ENCODE measurements at regions not wholly inside any gene's neighbourhood (a gene's known extent, or its start where the extent isn't known, plus 50 kb on each side); places are given as distances from the start of the nearest gene placed in this dataset.

- Histone ChIP-seq H3K9ac (ENCODE audit: low read length) (no peak overlapping the region), H3K4me3 (ENCODE audit: insufficient read depth, low read depth, low read length) (no peak overlapping the region), H3K79me2 (ENCODE audit: insufficient read depth, low read length) (no peaks in the 10 kb centered on the region), H3K4me2 (ENCODE audit: low read length) (no peak overlapping the region), H4K20me1 (ENCODE audit: insufficient read depth, low read length) (no peaks in the 10 kb centered on the region), H3K4me1 (ENCODE audit: insufficient read depth, low read length) (no peaks in the 10 kb centered on the region), H3K9me3 (ENCODE audit: insufficient read depth, low read depth, low read length) (no peaks in the 10 kb centered on the region), H2AFZ (ENCODE audit: low read depth, low read length) (no peak overlapping the region), H3K27ac (ENCODE audit: low read depth, low read length) (no peak overlapping the region), H3K36me3 (ENCODE audit: insufficient read depth, low read length) (no peaks in the 10 kb centered on the region), H3K27me3 (ENCODE audit: insufficient read depth, low read length) (no peaks in the 10 kb centered on the region)
- H3K36me3 Mint-ChIP-seq (ENCODE audit: low read depth, unreplicated experiment), result peaks cover 1% of the 10 kb centered on the region
- H3K27me3 Mint-ChIP-seq (ENCODE audit: low read depth, unreplicated experiment), result no peaks in the 10 kb centered on the region
- H3K9me3 Mint-ChIP-seq (ENCODE audit: unreplicated experiment), result no peaks in the 10 kb centered on the region
- DNase-seq (ENCODE audit: low read depth) (no peak), FAIRE-seq (no peak)
- H3K27ac Mint-ChIP-seq (ENCODE audit: unreplicated experiment), result no peak overlapping the region
- TF ChIP-seq EZH2 (IDR thresholded peaks at IDR 0.05; ENCODE audit: insufficient read depth, low read length) (no peak), CTCF (IDR thresholded peaks at IDR 0.05; ENCODE audit: insufficient read depth, low read depth, low read length) (no peak)
- H3K4me3 Mint-ChIP-seq (ENCODE audit: unreplicated experiment), result no peak overlapping the region
- no peaks in the 10 kb centered on the region for H3K4me1 Mint-ChIP-seq (ENCODE audit: low read depth, unreplicated experiment)
Measured at GRCh38 chr12:84361651-84362551, 550.7 kb downstream of the SLC6A15 start.

- H3K27me3 ChIP-seq (ENCODE audit: insufficient read depth, low read length), result no peaks in the 10 kb centered on the region
- H3K4me1 ChIP-seq (ENCODE audit: insufficient read depth, low read length), result no peaks in the 10 kb centered on the region
- DNase-seq (ENCODE audit: low read depth) (no peak), FAIRE-seq (no peak)
- no peak overlapping the region for H3K27ac ChIP-seq (ENCODE audit: low read depth, low read length)
- Mint-ChIP-seq H3K4me1 (ENCODE audit: low read depth, unreplicated experiment) (no peaks in the 10 kb centered on the region), H3K9me3 (ENCODE audit: unreplicated experiment) (no peaks in the 10 kb centered on the region), H3K27ac (ENCODE audit: unreplicated experiment) (no peak overlapping the region), H3K27me3 (ENCODE audit: low read depth, unreplicated experiment) (no peaks in the 10 kb centered on the region), H3K36me3 (ENCODE audit: low read depth, unreplicated experiment) (peaks cover 1% of the 10 kb centered on the region), H3K4me3 (ENCODE audit: unreplicated experiment) (no peak overlapping the region)
- TF ChIP-seq EZH2 (IDR thresholded peaks at IDR 0.05; ENCODE audit: insufficient read depth, low read length) (no peak), CTCF (IDR thresholded peaks at IDR 0.05; ENCODE audit: insufficient read depth, low read depth, low read length) (no peak)
- H2AFZ ChIP-seq (ENCODE audit: low read depth, low read length), result no peak overlapping the region
- H3K79me2 ChIP-seq (ENCODE audit: insufficient read depth, low read length), result no peaks in the 10 kb centered on the region
- H3K9ac ChIP-seq (ENCODE audit: low read length), result no peak overlapping the region
- H4K20me1 ChIP-seq (ENCODE audit: insufficient read depth, low read length), result no peaks in the 10 kb centered on the region
- no peak overlapping the region for H3K4me3 ChIP-seq (ENCODE audit: insufficient read depth, low read depth, low read length)
- H3K9me3 ChIP-seq (ENCODE audit: insufficient read depth, low read depth, low read length), result no peaks in the 10 kb centered on the region
- no peaks in the 10 kb centered on the region for H3K36me3 ChIP-seq (ENCODE audit: insufficient read depth, low read length)
- H3K4me2 ChIP-seq (ENCODE audit: low read length), result no peak overlapping the region
Measured at GRCh38 chr12:84357314-84357713, 555.3 kb downstream of the SLC6A15 start.

- Mint-ChIP-seq H3K4me1 (ENCODE audit: low read depth, unreplicated experiment) (no peaks in the 10 kb centered on the region), H3K27ac (ENCODE audit: unreplicated experiment) (no peak overlapping the region), H3K4me3 (ENCODE audit: unreplicated experiment) (no peak overlapping the region), H3K27me3 (ENCODE audit: low read depth, unreplicated experiment) (no peaks in the 10 kb centered on the region), H3K36me3 (ENCODE audit: low read depth, unreplicated experiment) (peaks cover under 1% of the 10 kb centered on the region), H3K9me3 (ENCODE audit: unreplicated experiment) (no peaks in the 10 kb centered on the region)
- H3K27ac ChIP-seq (ENCODE audit: low read depth, low read length), result no peak overlapping the region
- H3K36me3 ChIP-seq (ENCODE audit: insufficient read depth, low read length), result no peaks in the 10 kb centered on the region
- no peaks in the 10 kb centered on the region for H3K79me2 ChIP-seq (ENCODE audit: insufficient read depth, low read length)
- no peaks in the 10 kb centered on the region for H3K4me1 ChIP-seq (ENCODE audit: insufficient read depth, low read length)
- H3K9ac ChIP-seq (ENCODE audit: low read length), result no peak overlapping the region
- TF ChIP-seq EZH2 (IDR thresholded peaks at IDR 0.05; ENCODE audit: insufficient read depth, low read length) (no peak), CTCF (IDR thresholded peaks at IDR 0.05; ENCODE audit: insufficient read depth, low read depth, low read length) (no peak)
- no peak overlapping the region for H3K4me2 ChIP-seq (ENCODE audit: low read length)
- H4K20me1 ChIP-seq (ENCODE audit: insufficient read depth, low read length), result no peaks in the 10 kb centered on the region
- no peak overlapping the region for H2AFZ ChIP-seq (ENCODE audit: low read depth, low read length)
- H3K27me3 ChIP-seq (ENCODE audit: insufficient read depth, low read length), result no peaks in the 10 kb centered on the region
- DNase-seq (ENCODE audit: low read depth) (no peak), FAIRE-seq (no peak)
- no peak overlapping the region for H3K4me3 ChIP-seq (ENCODE audit: insufficient read depth, low read depth, low read length)
- H3K9me3 ChIP-seq (ENCODE audit: insufficient read depth, low read depth, low read length), result no peaks in the 10 kb centered on the region
Measured at GRCh38 chr12:84356224-84356623, 556.4 kb downstream of the SLC6A15 start.

All from astrocyte (in vitro differentiated cells and primary cell).